Panc1 (cell line): ENCODE measurements at regions not wholly inside any gene's neighbourhood (a gene's known extent, or its start where the extent isn't known, plus 50 kb on each side); places are given as distances from the start of the nearest gene placed in this dataset.

ENCODE experiments used
- POLR2AphosphoS5 ChIP-seq: IDR thresholded peaks from 2 replicates; pipeline ENCODE4 v1.6.1; 2012; ENCODE audit warnings: mild to moderate bottlenecking, low read depth, low read length, moderate library complexity
- REST ChIP-seq, 2 experiments: IDR thresholded peaks; 2 replicates each; pipeline ENCODE4 v1.6.1; 2011 to 2012; ENCODE audit warnings: low read depth in 2 of 2, control low read depth in 1 of 2, low read length in 1 of 2, mild to moderate bottlenecking in 1 of 2, moderate library complexity in 1 of 2; ENCODE audit not compliant: insufficient read depth in 1 of 2
- SIN3A ChIP-seq: IDR thresholded peaks from 2 replicates; pipeline ENCODE4 v1.6.1; 2012; ENCODE audit warnings: low read depth, mild to moderate bottlenecking, low read length, moderate library complexity, borderline replicate concordance; ENCODE audit not compliant: insufficient read depth
- TCF7L2 ChIP-seq: IDR thresholded peaks from 2 replicates; pipeline ENCODE4 v1.6.1; 2011; ENCODE audit warnings: mild to moderate bottlenecking, low read depth, low read length, inconsistent platforms
- TF ChIP-seq, protein P1 (sequence below): fragments of 450-650 bp; IDR thresholded peaks from 2 replicates; pipeline ENCODE4 v1.5.1; 2017; ENCODE audit warnings: mild to moderate bottlenecking

DNA sequence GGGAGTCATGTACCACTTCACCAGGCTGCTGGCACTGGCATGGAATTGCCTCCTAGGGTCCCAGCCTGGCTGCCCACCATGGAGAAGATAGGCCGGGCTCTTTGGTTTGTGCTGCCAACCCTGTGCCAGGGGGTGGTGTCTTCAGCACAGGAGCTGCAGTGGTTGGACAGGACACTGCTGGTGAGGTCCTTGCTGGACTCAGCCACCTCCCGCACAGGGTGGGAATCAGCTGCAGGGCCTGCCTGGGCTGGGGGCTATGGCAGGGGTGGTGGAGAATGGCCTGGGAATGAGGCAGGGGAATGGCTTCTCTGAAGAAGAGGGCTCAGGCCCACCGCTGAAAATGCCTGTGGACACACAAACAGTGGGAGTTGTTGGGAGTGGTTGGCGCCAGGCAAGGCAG, 70.6 kb upstream of the CAPRIN2 start:
- TF ChIP-seq, protein P1, sequence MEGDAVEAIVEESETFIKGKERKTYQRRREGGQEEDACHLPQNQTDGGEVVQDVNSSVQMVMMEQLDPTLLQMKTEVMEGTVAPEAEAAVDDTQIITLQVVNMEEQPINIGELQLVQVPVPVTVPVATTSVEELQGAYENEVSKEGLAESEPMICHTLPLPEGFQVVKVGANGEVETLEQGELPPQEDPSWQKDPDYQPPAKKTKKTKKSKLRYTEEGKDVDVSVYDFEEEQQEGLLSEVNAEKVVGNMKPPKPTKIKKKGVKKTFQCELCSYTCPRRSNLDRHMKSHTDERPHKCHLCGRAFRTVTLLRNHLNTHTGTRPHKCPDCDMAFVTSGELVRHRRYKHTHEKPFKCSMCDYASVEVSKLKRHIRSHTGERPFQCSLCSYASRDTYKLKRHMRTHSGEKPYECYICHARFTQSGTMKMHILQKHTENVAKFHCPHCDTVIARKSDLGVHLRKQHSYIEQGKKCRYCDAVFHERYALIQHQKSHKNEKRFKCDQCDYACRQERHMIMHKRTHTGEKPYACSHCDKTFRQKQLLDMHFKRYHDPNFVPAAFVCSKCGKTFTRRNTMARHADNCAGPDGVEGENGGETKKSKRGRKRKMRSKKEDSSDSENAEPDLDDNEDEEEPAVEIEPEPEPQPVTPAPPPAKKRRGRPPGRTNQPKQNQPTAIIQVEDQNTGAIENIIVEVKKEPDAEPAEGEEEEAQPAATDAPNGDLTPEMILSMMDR = no peak
- TF ChIP-seq POLR2AphosphoS5 (no peak), SIN3A (no peak), TCF7L2 (no peak), REST (IDR thresholded peaks at IDR 0.05; ENCODE audit: insufficient read depth in 1 of 2, low read depth in 2 of 2, low read length in 1 of 2) (no peak)
